ENCODE measurements at regions not wholly inside any gene's neighbourhood (a gene's known extent, or its start where the extent isn't known, plus 50 kb on each side); places are given as distances from the start of the nearest gene placed in this dataset.

DNA sequence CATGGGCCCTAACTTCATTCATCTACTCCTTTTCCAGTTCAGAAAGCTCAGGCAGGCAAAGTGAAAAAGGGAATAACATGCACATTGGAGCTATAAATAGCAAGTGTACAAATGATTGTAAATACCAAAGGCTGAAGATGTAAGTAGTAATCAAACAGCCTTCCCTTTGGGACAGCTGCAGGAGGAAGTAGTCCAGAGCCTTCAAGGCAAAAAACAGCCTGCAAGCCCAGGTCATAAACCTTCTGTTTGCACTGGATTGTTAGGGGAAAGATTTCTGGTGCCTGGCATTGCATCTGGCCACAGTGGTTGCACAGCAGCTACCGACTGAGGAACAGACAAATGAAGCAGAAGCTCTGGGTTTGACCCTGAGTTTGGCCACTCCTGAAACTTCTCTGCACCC lies 98.6 kb upstream of the PMFBP1 start:
- Histone ChIP-seq H3K9me3 (no peaks in the 10 kb centered on the region), H3K27ac (no peak overlapping the region), H3K4me3 (no peak overlapping the region), H3K36me3 (ENCODE audit: insufficient read depth in 1 of 2, low read depth in 1 of 2) (no peaks in the 10 kb centered on the region), H3K4me1 (no peaks in the 10 kb centered on the region), H3K27me3 (ENCODE audit: insufficient read depth in 3 of 3, low read length in 2 of 3) (no peaks in the 10 kb centered on the region)
- intact Hi-C loops (cut with DNase I), result no loop called here
- ATAC-seq (no peak), DNase-seq (no peak)
- 29 to 39% (median 32%) methylated on average over 1 of the region's 1 CpG for WGBS, 3 donors
- TF ChIP-seq, protein P1, sequence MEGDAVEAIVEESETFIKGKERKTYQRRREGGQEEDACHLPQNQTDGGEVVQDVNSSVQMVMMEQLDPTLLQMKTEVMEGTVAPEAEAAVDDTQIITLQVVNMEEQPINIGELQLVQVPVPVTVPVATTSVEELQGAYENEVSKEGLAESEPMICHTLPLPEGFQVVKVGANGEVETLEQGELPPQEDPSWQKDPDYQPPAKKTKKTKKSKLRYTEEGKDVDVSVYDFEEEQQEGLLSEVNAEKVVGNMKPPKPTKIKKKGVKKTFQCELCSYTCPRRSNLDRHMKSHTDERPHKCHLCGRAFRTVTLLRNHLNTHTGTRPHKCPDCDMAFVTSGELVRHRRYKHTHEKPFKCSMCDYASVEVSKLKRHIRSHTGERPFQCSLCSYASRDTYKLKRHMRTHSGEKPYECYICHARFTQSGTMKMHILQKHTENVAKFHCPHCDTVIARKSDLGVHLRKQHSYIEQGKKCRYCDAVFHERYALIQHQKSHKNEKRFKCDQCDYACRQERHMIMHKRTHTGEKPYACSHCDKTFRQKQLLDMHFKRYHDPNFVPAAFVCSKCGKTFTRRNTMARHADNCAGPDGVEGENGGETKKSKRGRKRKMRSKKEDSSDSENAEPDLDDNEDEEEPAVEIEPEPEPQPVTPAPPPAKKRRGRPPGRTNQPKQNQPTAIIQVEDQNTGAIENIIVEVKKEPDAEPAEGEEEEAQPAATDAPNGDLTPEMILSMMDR (IDR thresholded peaks at IDR 0.05), result no peak

DNA sequence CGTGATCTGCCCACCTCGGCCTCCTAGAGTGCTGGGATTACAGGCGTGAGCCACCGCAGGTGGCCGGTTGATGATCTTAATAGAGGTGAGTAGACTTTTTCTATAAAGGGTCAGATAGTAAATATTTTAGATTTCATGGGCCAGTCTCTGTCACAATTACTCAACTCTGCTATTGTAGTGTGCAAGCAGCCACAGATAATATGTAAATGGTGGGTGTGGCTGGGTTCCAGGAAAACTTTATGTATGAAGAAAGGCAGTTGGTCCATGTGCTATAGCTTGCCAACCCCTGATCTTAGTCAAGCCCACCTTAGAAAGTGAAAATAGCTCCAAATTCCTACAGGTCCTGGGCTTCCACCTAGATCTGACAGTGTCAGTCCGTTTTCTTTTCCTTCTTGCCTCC lies 94.9 kb upstream of the PMFBP1 start:
- ATAC-seq (no peak), DNase-seq (no peak)
- intact Hi-C loops (cut with DNase I), result no loop called here
- Histone ChIP-seq H3K27ac (no peak overlapping the region), H3K4me3 (no peak overlapping the region), H3K4me1 (no peaks in the 10 kb centered on the region), H3K27me3 (ENCODE audit: insufficient read depth in 3 of 3, low read length in 2 of 3) (no peaks in the 10 kb centered on the region), H3K9me3 (no peaks in the 10 kb centered on the region), H3K36me3 (ENCODE audit: insufficient read depth in 1 of 2, low read depth in 1 of 2) (no peaks in the 10 kb centered on the region)
- 81 to 89% (median 88%) methylated on average over 6 of the region's 6 CpGs for WGBS, 3 donors
- TF ChIP-seq, protein P1 (IDR thresholded peaks at IDR 0.05), result no peak

DNA sequence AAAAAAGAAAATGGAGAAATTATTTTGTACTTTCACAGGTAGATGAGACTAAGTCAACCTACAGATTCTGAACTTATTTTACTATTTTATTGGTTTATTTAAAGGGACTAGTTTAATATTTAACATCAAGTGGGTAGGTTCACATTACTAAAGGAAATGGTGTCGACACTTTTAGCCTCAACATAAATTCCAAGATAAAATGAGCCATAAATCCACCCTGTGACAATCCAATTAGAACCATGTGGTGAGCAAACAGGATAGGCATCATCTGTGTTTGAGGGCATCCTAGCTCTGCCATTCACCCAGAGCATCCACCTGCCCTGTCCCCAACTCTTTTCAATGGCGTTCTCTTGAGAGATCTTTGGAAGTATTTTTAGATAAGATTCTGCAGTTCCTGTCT lies 92.8 kb upstream of the PMFBP1 start:
- intact Hi-C loops (cut with DNase I), result no loop called here
- Histone ChIP-seq H3K4me1 (no peaks in the 10 kb centered on the region), H3K36me3 (ENCODE audit: insufficient read depth in 1 of 2, low read depth in 1 of 2) (no peaks in the 10 kb centered on the region), H3K9me3 (no peaks in the 10 kb centered on the region), H3K4me3 (no peak overlapping the region), H3K27ac (no peak overlapping the region), H3K27me3 (ENCODE audit: insufficient read depth in 3 of 3, low read length in 2 of 3) (no peaks in the 10 kb centered on the region)
- DNase-seq, result no peak
- 59 to 63% (median 61%) methylated on average over 2 of the region's 2 CpGs for WGBS, 3 donors
- TF ChIP-seq, protein P1 (IDR thresholded peaks at IDR 0.05), result no peak
- no peak for ATAC-seq

DNA sequence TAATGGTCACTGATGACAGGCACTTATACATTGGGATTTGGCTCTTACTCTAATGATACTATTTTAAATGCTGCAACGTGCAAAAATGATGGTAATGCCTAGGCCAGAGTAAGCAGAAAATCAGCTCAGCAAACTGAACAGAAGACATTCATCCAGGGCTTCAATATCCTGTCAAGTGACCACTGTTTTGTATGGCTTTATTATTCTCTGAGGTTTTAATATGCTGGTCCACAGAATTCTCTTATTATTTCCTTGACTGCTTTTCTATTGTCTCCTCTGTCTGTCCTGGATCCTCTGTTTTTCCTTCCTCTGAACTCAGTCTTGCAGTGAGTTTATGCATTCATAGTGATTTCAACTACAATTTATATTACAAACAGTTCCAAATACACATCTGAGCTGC lies 90.8 kb upstream of the PMFBP1 start:
- intact Hi-C loops (cut with DNase I), result no loop called here
- no peak for DNase-seq

DNA sequence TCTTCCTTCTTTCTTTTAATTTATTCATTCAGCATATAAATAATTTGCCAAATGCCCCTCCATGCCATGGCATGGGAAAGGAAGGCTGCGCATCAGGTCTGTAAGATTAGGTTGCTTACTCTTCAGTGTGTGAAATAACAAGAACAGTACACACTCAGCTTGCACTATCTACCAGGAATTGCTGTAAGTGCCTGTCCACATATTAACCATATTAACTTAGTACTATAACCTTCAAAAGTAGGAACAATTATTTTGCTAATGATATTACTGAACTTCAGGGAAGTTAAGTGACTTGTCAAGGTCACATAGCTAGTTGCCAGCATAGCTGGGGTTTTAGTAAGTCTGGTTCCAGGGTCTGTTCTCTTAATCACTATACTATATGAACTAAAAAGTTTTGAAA lies 89.2 kb upstream of the PMFBP1 start:
- DNase-seq (no peak), ATAC-seq (no peak)
- H3K27me3 ChIP-seq (ENCODE audit: insufficient read depth in 3 of 3, low read length in 2 of 3), result no peaks in the 10 kb centered on the region
- H3K36me3 ChIP-seq (ENCODE audit: insufficient read depth in 1 of 2, low read depth in 1 of 2), result no peaks in the 10 kb centered on the region
- H3K27ac ChIP-seq, result no peak overlapping the region
- 42 to 100% (median 96%) methylated on average over 1 of the region's 1 CpG for WGBS, 3 donors
- H3K4me1 ChIP-seq, result no peaks in the 10 kb centered on the region
- H3K4me3 ChIP-seq, result no peak overlapping the region
- TF ChIP-seq, protein P1 (IDR thresholded peaks at IDR 0.05), result no peak
- intact Hi-C loops (cut with DNase I), result no loop called here
- H3K9me3 ChIP-seq, result no peaks in the 10 kb centered on the region

More for the DNA sequence above, 90.8 kb upstream of the PMFBP1 start:
- Histone ChIP-seq H3K36me3 (ENCODE audit: insufficient read depth in 1 of 2, low read depth in 1 of 2) (no peaks in the 10 kb centered on the region), H3K27me3 (ENCODE audit: insufficient read depth in 3 of 3, low read length in 2 of 3) (no peaks in the 10 kb centered on the region), H3K9me3 (no peaks in the 10 kb centered on the region), H3K4me1 (no peaks in the 10 kb centered on the region), H3K27ac (no peak overlapping the region), H3K4me3 (no peak overlapping the region)
- no peak for ATAC-seq
- WGBS, 3 donors, result 62 to 67% (median 63%) methylated on average over 1 of the region's 1 CpG
- TF ChIP-seq, protein P1 (IDR thresholded peaks at IDR 0.05), result no peak
